Ovary (tissue), 3 donors: ENCODE measurements at regions not wholly inside any gene's neighbourhood (a gene's known extent, or its start where the extent isn't known, plus 50 kb on each side); places are given as distances from the start of the nearest gene placed in this dataset.

Experiments used
- CTCF ChIP-seq, 3 donors: fragments of 450-650 bp in 2 of 3; fragments of 200-600 bp in 1 of 3; IDR thresholded peaks; one replicate each; pipeline versions ENCODE4 v1.5.1 to v1.8.0; 2016 to 2022; ENCODE audit warnings: antibody characterized with exemption in 3 of 3, mild to moderate bottlenecking in 1 of 3
- POLR2A ChIP-seq: fragments of 450-650 bp; IDR thresholded peaks from one replicate; pipeline ENCODE4 v1.6.1; 2017; ENCODE audit warnings: antibody characterized with exemption, mild to moderate bottlenecking, moderate library complexity
- donor health status: DM: no; HTN: no; CAD: no.

GRCh38 chr2:226158229-226158628 is 641.4 kb downstream of the IRS1 start:
- TF ChIP-seq CTCF (IDR thresholded peaks at IDR 0.05) (no peak), POLR2A (no peak)
